ENCODE measurements at regions not wholly inside any gene's neighbourhood (a gene's known extent, or its start where the extent isn't known, plus 50 kb on each side); places are given as distances from the start of the nearest gene placed in this dataset.

GRCh38 chr2:147099845-147100244 is 745.0 kb upstream of the ACVR2A start:
- H3K9me3 Mint-ChIP-seq (ENCODE audit: low read depth) = peaks cover under 1% of the 10 kb centered on the region
- H3K4me3 Mint-ChIP-seq (ENCODE audit: unreplicated experiment) = no peak overlapping the region
- H3K36me3 Mint-ChIP-seq (ENCODE audit: low read depth) = peaks cover under 1% of the 10 kb centered on the region
- no peaks in the 10 kb centered on the region for H3K4me1 Mint-ChIP-seq (ENCODE audit: low read depth)
- TF ChIP-seq CTCF (IDR thresholded peaks at IDR 0.05) = no peak
- H3K27me3 Mint-ChIP-seq (ENCODE audit: low read depth) = peaks cover 1% of the 10 kb centered on the region
- no peak overlapping the region for H3K27ac Mint-ChIP-seq (ENCODE audit: unreplicated experiment)
- DNase-seq (ENCODE audit: low spot score) = no peak

GRCh38 chr2:147098940-147099339 is 745.9 kb upstream of the ACVR2A start:
- no peak for TF ChIP-seq CTCF (IDR thresholded peaks at IDR 0.05)
- Mint-ChIP-seq H3K36me3 (ENCODE audit: low read depth) (peaks cover 2% of the 10 kb centered on the region), H3K27me3 (ENCODE audit: low read depth) (peaks cover 4% of the 10 kb centered on the region), H3K9me3 (ENCODE audit: low read depth) (peaks cover 3% of the 10 kb centered on the region), H3K4me1 (ENCODE audit: low read depth) (no peaks in the 10 kb centered on the region), H3K4me3 (ENCODE audit: unreplicated experiment) (no peak overlapping the region), H3K27ac (ENCODE audit: unreplicated experiment) (no peak overlapping the region)
- DNase-seq (ENCODE audit: low spot score) = no peak

GRCh38 chr2:147097747-147098146 is 747.1 kb upstream of the ACVR2A start:
- H3K9me3 Mint-ChIP-seq (ENCODE audit: low read depth) = peaks cover 3% of the 10 kb centered on the region
- H3K27me3 Mint-ChIP-seq (ENCODE audit: low read depth) = peaks cover 4% of the 10 kb centered on the region
- H3K4me3 Mint-ChIP-seq (ENCODE audit: unreplicated experiment) = no peak overlapping the region
- no peak for TF ChIP-seq CTCF (IDR thresholded peaks at IDR 0.05)
- H3K27ac Mint-ChIP-seq (ENCODE audit: unreplicated experiment) = no peak overlapping the region
- no peak for DNase-seq (ENCODE audit: low spot score)
- H3K36me3 Mint-ChIP-seq (ENCODE audit: low read depth) = peaks cover 2% of the 10 kb centered on the region
- no peaks in the 10 kb centered on the region for H3K4me1 Mint-ChIP-seq (ENCODE audit: low read depth)

GRCh38 chr2:147096671-147097070 is 748.2 kb upstream of the ACVR2A start:
- H3K4me3 Mint-ChIP-seq (ENCODE audit: unreplicated experiment) = no peak overlapping the region
- DNase-seq (ENCODE audit: low spot score) = no peak
- no peak overlapping the region for H3K27ac Mint-ChIP-seq (ENCODE audit: unreplicated experiment)
- no peak for TF ChIP-seq CTCF (IDR thresholded peaks at IDR 0.05)
- peaks cover 2% of the 10 kb centered on the region for H3K36me3 Mint-ChIP-seq (ENCODE audit: low read depth)
- no peaks in the 10 kb centered on the region for H3K4me1 Mint-ChIP-seq (ENCODE audit: low read depth)
- H3K27me3 Mint-ChIP-seq (ENCODE audit: low read depth) = peaks cover 4% of the 10 kb centered on the region
- H3K9me3 Mint-ChIP-seq (ENCODE audit: low read depth) = peaks cover 3% of the 10 kb centered on the region

GRCh38 chr2:147095376-147095775 is 749.5 kb upstream of the ACVR2A start:
- H3K4me3 Mint-ChIP-seq (ENCODE audit: unreplicated experiment) = no peak overlapping the region
- H3K27ac Mint-ChIP-seq (ENCODE audit: unreplicated experiment) = no peak overlapping the region
- H3K27me3 Mint-ChIP-seq (ENCODE audit: low read depth) = peaks cover 4% of the 10 kb centered on the region
- no peak for TF ChIP-seq CTCF (IDR thresholded peaks at IDR 0.05)
- H3K36me3 Mint-ChIP-seq (ENCODE audit: low read depth) = peaks cover 2% of the 10 kb centered on the region
- no peaks in the 10 kb centered on the region for H3K4me1 Mint-ChIP-seq (ENCODE audit: low read depth)
- peaks cover 3% of the 10 kb centered on the region for H3K9me3 Mint-ChIP-seq (ENCODE audit: low read depth)
- DNase-seq (ENCODE audit: low spot score) = no peak
